HG02973 (cell line): ENCODE measurements at regions not wholly inside any gene's neighbourhood (a gene's known extent, or its start where the extent isn't known, plus 50 kb on each side); places are given as distances from the start of the nearest gene placed in this dataset.
A peak's percentile ranks its signal among the peaks of the same experiment; 100 is the strongest.

Source experiments
- ATAC-seq: cut with Tn5 transposase; IDR thresholded peaks from one replicate; pipeline ENCODE4 v1.9.1; 2021; ENCODE audit warnings: moderate library complexity; ENCODE audit not compliant: unreplicated experiment

GRCh38 chrY:21370494-21370893, 140.6 kb upstream of the RBMY1B start:
- no peak for ATAC-seq

- ATAC-seq = peak; percentile 72
Measured at GRCh38 chrY:21394116-21394515, 117.0 kb upstream of the RBMY1B start.

GRCh38 chrY:21422221-21422620, 88.9 kb upstream of the RBMY1B start:
- ATAC-seq = no peak

GRCh38 chrY:21440536-21440935, 70.6 kb upstream of the RBMY1B start:
- ATAC-seq = no peak

GRCh38 chrY:21453644-21454043, 57.5 kb upstream of the RBMY1B start:
- no peak for ATAC-seq

- ATAC-seq = no peak
Measured at GRCh38 chrY:21454133-21454532, 57.0 kb upstream of the RBMY1B start.

- no peak for ATAC-seq
Measured at GRCh38 chrY:21459648-21460047, 51.5 kb upstream of the RBMY1B start.
